ENCODE measurements at regions not wholly inside any gene's neighbourhood (a gene's known extent, or its start where the extent isn't known, plus 50 kb on each side); places are given as distances from the start of the nearest gene placed in this dataset.

DNA sequence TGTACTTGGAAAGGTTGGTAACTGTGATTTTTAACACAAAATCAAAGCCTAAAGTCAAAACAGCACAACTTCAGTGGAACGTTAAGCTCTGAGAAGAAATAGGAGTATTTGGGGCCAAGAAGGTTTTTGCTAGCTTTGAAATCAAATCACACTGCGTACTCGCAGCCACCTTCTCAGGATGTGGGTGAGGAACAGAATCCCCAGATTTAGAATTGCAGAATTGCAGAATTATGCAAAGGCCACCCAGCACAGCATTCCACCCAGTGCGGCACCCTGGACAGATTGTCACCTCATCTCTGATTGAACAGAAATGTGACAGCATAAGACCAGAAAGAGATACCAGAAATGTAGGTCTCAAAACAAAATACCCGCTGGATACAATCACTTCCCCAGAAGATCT lies 181.1 kb downstream of the DHX15 start:
- no peak overlapping the region for H3K27ac ChIP-seq (ENCODE audit: low read depth, low read length)
- H4K20me1 ChIP-seq (ENCODE audit: low read depth, low read length): no peaks in the 10 kb centered on the region
- TF ChIP-seq, protein P1, sequence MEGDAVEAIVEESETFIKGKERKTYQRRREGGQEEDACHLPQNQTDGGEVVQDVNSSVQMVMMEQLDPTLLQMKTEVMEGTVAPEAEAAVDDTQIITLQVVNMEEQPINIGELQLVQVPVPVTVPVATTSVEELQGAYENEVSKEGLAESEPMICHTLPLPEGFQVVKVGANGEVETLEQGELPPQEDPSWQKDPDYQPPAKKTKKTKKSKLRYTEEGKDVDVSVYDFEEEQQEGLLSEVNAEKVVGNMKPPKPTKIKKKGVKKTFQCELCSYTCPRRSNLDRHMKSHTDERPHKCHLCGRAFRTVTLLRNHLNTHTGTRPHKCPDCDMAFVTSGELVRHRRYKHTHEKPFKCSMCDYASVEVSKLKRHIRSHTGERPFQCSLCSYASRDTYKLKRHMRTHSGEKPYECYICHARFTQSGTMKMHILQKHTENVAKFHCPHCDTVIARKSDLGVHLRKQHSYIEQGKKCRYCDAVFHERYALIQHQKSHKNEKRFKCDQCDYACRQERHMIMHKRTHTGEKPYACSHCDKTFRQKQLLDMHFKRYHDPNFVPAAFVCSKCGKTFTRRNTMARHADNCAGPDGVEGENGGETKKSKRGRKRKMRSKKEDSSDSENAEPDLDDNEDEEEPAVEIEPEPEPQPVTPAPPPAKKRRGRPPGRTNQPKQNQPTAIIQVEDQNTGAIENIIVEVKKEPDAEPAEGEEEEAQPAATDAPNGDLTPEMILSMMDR (IDR thresholded peaks at IDR 0.05; ENCODE audit: insufficient read depth, low read length, poor library complexity, severe bottlenecking): no peak
- TF ChIP-seq EZH2phosphoT487 (conservative IDR thresholded peaks at IDR 0.05; ENCODE audit: low read length): no peak
- no peaks in the 10 kb centered on the region for H3K36me3 ChIP-seq (ENCODE audit: low read length)
- no peaks in the 10 kb centered on the region for H3K9me3 ChIP-seq (ENCODE audit: insufficient read depth, low read length)
- H3K9ac ChIP-seq (ENCODE audit: low read length): no peak overlapping the region
- no peaks in the 10 kb centered on the region for H3K79me2 ChIP-seq (ENCODE audit: insufficient read depth, low read length)
- H3F3A ChIP-seq (ENCODE audit: insufficient read depth): no peaks in the 10 kb centered on the region
- H3K27me3 ChIP-seq (ENCODE audit: low read length): no peaks in the 10 kb centered on the region
- no peaks in the 10 kb centered on the region; the same call in 1 of the 2 replicates for H3K9me2 ChIP-seq (replicated peaks; ENCODE audit: insufficient read depth, low read length)
- H2AFZ ChIP-seq (ENCODE audit: low read depth, low read length, severe bottlenecking): no peak overlapping the region
- no peak overlapping the region for H3K4me3 ChIP-seq (ENCODE audit: insufficient read depth, low read length, poor library complexity, severe bottlenecking)
- H3K4me2 ChIP-seq (ENCODE audit: low read depth, low read length, poor library complexity, severe bottlenecking): no peak overlapping the region

DNA sequence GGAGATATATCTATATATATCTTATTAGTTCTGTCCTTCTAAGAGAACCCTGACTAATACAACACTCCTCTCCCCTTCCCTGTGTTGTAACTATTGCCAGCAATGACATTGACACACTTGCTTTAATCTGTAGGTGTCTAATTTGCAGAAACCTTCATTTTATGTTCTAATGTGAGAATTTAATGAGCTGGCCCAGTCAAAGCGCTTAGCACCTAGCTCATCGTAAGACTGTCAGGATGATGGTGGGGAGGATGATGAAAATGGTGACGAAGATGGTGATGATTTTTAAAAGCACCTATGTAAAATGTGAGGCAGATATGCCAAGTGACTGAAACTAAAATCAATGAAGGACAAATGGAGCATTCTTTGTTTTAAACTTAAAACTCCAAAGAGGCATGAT lies 183.8 kb downstream of the DHX15 start:
- no peaks in the 10 kb centered on the region for H3K9me3 ChIP-seq (ENCODE audit: insufficient read depth, low read length)
- H2AFZ ChIP-seq (ENCODE audit: low read depth, low read length, severe bottlenecking): no peak overlapping the region
- H3K36me3 ChIP-seq (ENCODE audit: low read length): no peaks in the 10 kb centered on the region
- no peak overlapping the region for H3K9ac ChIP-seq (ENCODE audit: low read length)
- H4K20me1 ChIP-seq (ENCODE audit: low read depth, low read length): no peaks in the 10 kb centered on the region
- no peak for TF ChIP-seq EZH2phosphoT487 (conservative IDR thresholded peaks at IDR 0.05; ENCODE audit: low read length)
- H3K27ac ChIP-seq (ENCODE audit: low read depth, low read length): no peak overlapping the region
- H3F3A ChIP-seq (ENCODE audit: insufficient read depth): no peaks in the 10 kb centered on the region
- H3K27me3 ChIP-seq (ENCODE audit: low read length): no peaks in the 10 kb centered on the region
- H3K9me2 ChIP-seq (replicated peaks; ENCODE audit: insufficient read depth, low read length): no peaks in the 10 kb centered on the region
- no peak overlapping the region for H3K4me2 ChIP-seq (ENCODE audit: low read depth, low read length, poor library complexity, severe bottlenecking)
- H3K79me2 ChIP-seq (ENCODE audit: insufficient read depth, low read length): no peaks in the 10 kb centered on the region
- H3K4me3 ChIP-seq (ENCODE audit: insufficient read depth, low read length, poor library complexity, severe bottlenecking): no peak overlapping the region

DNA sequence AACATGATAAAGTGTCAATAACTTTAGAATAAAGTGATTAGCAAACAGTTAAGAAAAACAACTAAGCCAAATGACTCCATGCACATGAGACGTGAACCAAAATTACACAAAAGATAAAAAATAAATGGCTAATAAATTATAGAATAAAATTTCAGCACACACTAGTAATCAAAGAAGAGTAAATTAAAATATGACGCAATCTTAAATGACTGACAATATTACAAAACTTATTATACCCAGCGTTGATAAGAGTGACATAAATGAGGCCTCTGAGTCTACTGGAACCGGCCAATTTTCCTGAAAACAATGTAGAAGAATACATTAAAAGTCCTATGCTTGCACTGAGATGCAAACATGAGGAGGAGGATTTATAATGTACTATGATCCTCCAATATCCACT lies 187.4 kb downstream of the DHX15 start:
- Histone ChIP-seq H3K27me3 (ENCODE audit: low read length) (no peaks in the 10 kb centered on the region), H3K36me3 (ENCODE audit: low read length) (no peaks in the 10 kb centered on the region), H3K9ac (ENCODE audit: low read length) (no peak overlapping the region), H3K27ac (ENCODE audit: low read depth, low read length) (no peak overlapping the region), H3K79me2 (ENCODE audit: insufficient read depth, low read length) (no peaks in the 10 kb centered on the region), H3F3A (ENCODE audit: insufficient read depth) (no peaks in the 10 kb centered on the region), H2AFZ (ENCODE audit: low read depth, low read length, severe bottlenecking) (no peak overlapping the region), H3K4me2 (ENCODE audit: low read depth, low read length, poor library complexity, severe bottlenecking) (no peak overlapping the region), H4K20me1 (ENCODE audit: low read depth, low read length) (no peaks in the 10 kb centered on the region), H3K9me2 (replicated peaks; ENCODE audit: insufficient read depth, low read length) (no peaks in the 10 kb centered on the region), H3K9me3 (ENCODE audit: insufficient read depth, low read length) (no peaks in the 10 kb centered on the region), H3K4me3 (ENCODE audit: insufficient read depth, low read length, poor library complexity, severe bottlenecking) (no peak overlapping the region)
- no peak for TF ChIP-seq EZH2phosphoT487 (conservative IDR thresholded peaks at IDR 0.05; ENCODE audit: low read length)
- TF ChIP-seq, protein P1 (IDR thresholded peaks at IDR 0.05; ENCODE audit: insufficient read depth, low read length, poor library complexity, severe bottlenecking): no peak

DNA sequence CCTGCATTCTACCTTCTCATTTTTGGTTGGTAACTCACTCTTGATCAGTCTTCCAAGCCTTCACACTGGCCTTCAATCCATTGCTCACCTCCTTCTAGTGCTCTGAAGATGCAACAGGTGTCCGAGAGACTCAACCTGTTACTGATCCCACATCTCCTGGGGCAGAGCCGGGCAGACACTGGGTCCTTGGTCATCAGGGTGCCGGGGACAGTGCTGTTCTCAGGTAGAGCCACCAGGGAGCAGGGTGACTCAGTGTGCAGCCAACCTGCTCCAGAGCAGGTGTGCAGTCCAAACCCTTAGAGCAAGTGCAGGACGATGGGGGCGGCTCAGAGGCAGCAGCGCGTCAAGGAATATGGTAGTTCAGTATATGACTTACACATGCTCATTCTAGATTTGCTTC lies 188.4 kb downstream of the DHX15 start:
- Histone ChIP-seq H3K27me3 (ENCODE audit: low read length) (no peaks in the 10 kb centered on the region), H3K4me3 (ENCODE audit: insufficient read depth, low read length, poor library complexity, severe bottlenecking) (no peak overlapping the region), H3K36me3 (ENCODE audit: low read length) (no peaks in the 10 kb centered on the region), H3F3A (ENCODE audit: insufficient read depth) (no peaks in the 10 kb centered on the region), H3K79me2 (ENCODE audit: insufficient read depth, low read length) (no peaks in the 10 kb centered on the region), H2AFZ (ENCODE audit: low read depth, low read length, severe bottlenecking) (no peak overlapping the region), H3K9ac (ENCODE audit: low read length) (no peak overlapping the region), H3K27ac (ENCODE audit: low read depth, low read length) (no peak overlapping the region), H4K20me1 (ENCODE audit: low read depth, low read length) (no peaks in the 10 kb centered on the region), H3K4me2 (ENCODE audit: low read depth, low read length, poor library complexity, severe bottlenecking) (no peak overlapping the region), H3K9me2 (replicated peaks; ENCODE audit: insufficient read depth, low read length) (no peaks in the 10 kb centered on the region), H3K9me3 (ENCODE audit: insufficient read depth, low read length) (no peaks in the 10 kb centered on the region)
- no peak for TF ChIP-seq EZH2phosphoT487 (conservative IDR thresholded peaks at IDR 0.05; ENCODE audit: low read length)
- TF ChIP-seq, protein P1 (IDR thresholded peaks at IDR 0.05; ENCODE audit: insufficient read depth, low read length, poor library complexity, severe bottlenecking): no peak

Measured in SU-DHL-6 (cell line).